T47D (cell line): ENCODE measurements at regions not wholly inside any gene's neighbourhood (a gene's known extent, or its start where the extent isn't known, plus 50 kb on each side); places are given as distances from the start of the nearest gene placed in this dataset.

Experiments
- DNase-seq, 2 experiments: peaks; one replicate each; pipeline versions ENCODE4 v3.0.0 to v3.0.0-alpha.2; 2011 to 2012; ENCODE audit warnings: low read depth in 1 of 2, low spot score in 1 of 2
- JUND ChIP-seq: IDR thresholded peaks from 2 replicates; pipeline ENCODE4 v1.6.1; 2012; ENCODE audit warnings: low read depth
- in situ Hi-C: cut with HindIII; loops from 2 replicates; pipeline ENCODE4 v1.10.0; 2016; ENCODE audit warnings: low sequenced_read_pairs, low pct_unique_long_range_greater_than_20kb

DNA sequence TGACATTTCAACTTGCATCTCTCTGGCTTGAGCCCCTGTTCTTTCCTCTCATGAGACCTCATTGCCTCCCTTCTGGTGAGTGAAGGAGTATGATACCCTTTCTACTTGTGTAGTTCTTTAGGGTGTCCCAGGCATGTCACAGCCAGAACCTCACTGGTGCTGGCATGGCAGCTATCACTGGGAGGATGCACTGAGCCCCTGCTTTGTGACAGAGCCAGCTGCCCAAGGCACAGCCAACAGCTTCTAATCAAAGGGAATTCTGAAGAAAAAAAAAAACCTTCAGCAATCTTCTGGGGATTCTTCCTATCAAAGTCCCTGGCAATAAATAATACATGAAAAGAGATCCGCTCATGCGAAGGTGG lies 652.6 kb upstream of the KLF4 start:
- in situ Hi-C loops, result no loop called here
- TF ChIP-seq JUND, result no peak
- DNase-seq, result no peak

DNA sequence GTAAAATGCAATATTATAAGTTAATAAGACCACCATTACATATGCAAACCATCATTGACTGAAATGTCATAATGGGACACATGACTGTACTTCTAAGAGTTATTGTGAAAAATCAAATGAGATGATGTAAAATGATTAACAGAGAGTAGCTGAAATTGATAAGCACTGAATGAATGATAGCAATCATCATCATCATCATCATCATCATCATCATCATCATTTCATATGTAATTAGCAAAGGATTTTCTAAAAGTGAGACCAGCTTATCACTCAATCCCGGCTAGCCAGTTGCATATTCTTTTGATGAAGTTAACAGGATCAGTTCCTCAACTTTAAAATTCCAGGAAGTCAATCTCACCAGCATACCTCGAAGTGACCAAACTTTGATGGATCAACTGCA lies 650.3 kb upstream of the KLF4 start:
- TF ChIP-seq JUND, result no peak
- in situ Hi-C loops, result no loop called here
- no peak for DNase-seq

DNA sequence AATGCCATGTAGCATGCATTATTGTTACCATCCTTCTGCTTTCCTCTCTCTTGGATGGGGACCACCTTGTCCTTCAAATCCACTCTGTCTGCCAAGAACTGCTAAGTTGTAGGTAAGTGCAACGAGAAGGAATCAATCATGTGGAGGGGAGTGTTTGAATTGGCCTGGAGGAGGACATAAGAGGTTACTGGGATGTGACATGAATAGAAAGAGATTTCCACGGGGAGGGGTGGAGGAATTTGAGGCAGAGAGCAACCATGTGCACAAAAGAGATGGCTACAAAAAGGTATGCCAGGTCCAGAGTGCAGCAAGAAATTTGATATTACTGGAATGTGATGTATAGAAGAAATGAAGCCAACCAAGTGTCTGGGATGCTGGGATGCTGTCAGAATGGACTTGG lies 648.9 kb upstream of the KLF4 start:
- no peak for TF ChIP-seq JUND
- in situ Hi-C loops, result no loop called here
- DNase-seq, result no peak

DNA sequence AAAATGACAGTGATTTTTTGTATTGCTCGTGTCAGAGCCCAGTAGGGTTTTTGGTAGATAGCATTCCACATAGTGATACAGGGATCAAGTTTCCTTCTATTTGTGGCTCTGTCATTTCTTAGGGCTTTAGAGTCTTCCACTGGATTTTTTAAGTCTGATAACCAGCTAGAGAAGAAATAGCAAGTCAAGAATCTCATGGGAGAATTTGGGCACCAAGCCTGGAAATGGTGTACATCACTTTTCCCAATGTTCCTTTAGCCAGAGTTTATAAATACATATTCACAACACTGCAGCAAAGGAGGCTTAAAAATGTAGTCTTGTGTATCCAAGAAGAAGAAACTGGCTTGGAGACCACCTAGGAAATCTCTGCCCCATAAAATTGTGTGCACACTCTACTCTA lies 647.1 kb upstream of the KLF4 start:
- TF ChIP-seq JUND, result no peak

DNA sequence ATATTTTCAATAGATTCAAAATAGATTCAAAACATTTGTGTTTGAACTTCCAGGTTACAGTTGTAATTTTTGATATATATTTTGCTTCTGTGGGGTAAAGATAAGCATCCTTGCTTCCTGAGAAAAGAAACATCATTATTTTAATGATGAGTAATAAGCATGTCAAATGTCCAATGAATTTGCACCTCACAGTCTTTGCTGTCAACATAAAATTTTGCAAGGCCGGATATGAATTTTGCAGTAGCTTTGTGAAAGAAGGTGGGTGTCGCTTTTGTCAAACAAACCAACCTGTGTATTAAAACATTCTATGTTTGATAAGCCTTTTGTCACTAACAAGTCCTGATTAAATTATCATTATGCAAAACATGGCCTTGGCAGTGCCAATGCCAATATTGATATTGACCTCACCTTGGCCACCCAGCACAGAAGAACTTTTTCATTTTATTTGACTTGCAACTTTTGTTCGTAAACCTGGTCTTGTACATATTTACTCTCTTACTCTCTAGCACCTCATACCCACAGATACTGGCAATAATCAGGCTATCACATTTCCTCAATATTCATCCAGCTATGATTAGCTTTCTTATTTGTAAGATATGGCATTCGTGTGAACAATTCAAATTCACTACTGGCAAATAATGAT lies 645.0 kb upstream of the KLF4 start:
- TF ChIP-seq JUND, result no peak
- DNase-seq, result no peak
- in situ Hi-C loops, result no loop called here

More for the DNA sequence above, 647.1 kb upstream of the KLF4 start:
- in situ Hi-C loops, result no loop called here
- DNase-seq, result no peak

DNA sequence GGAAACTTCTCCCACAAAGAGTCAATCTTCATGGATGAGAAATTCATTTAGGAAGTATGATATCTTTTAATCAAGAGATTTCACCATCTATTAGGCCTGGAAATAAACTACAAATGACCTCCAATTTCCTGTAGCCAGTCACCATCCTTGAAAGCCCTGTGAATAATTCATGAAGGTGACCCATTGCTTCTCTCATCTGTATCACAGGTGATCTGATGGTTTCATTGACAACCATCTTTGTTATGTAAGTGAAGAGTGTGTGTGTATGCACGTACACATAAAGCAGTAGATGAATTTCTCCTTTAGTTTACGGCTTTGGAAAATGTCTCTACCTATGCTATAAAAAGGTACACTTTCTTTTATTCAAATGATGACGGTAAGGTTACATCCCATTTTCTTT lies 644.1 kb upstream of the KLF4 start:
- no peak for TF ChIP-seq JUND
- DNase-seq, result no peak
- in situ Hi-C loops, result no loop called here

DNA sequence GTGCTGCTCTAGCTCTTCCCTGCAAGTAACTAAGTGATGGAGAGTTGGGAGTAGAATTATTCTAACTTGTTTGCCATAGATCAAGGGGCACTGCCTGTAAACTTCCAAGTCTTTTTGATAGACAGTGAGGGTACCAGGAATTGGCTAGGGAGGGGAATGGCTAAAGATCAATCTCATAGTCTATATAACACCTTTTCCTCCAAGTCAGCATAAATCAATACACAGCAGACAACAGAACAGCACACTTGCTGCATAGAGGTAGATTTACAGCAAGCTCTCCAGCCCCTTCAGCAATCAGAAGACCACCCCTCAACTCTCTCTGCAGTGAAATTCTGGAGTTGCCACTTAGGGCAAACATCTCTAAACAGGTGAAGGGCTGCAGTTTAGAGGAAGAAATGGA lies 643.5 kb upstream of the KLF4 start:
- DNase-seq, result no peak
- TF ChIP-seq JUND, result no peak
- in situ Hi-C loops, result no loop called here

DNA sequence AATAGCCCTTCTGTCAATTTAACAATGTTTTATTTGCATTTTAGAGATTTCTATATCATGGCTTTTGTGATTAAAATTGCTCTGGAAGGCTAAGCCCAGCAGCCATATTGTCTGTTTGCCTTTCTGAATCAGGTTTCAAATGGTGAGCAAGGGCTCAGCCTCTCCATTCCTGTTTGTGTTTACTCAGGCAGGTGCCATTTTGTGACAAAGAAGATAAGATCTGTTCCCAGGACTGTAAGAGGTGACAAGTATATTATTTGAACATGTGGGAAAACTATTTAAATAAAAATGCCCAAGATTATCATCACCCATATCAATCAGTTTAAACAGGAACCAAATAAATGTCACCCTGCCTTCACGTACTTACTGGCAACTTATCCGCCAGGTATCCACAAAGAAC lies 641.3 kb upstream of the KLF4 start:
- peak; percentile 19; the same call in 1 of the 2 replicates for TF ChIP-seq JUND
- in situ Hi-C loops, result no loop called here
- peak; percentile 11 to 91 for DNase-seq

DNA sequence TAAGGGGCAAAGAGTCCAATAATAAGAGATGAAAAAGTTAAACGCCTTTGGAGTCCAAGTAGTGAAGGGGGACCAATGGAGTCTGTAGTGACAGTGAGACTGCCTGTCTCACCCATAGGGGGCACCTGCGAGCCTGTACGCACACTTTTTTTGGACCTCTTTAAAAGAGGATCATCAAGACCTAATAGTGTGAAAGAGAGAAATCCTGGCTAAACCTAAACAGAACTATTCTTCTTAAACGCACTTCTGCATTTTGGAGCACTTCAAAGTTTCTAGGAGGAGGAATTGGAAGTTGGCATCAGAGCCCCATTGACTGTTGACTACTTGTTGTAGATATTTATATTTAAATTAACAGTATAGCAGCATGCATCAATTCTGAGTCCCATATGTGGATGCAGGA lies 636.1 kb upstream of the KLF4 start:
- DNase-seq, result peak in 1 of 2 experiments; percentile 42
- in situ Hi-C loops, result no loop called here
- TF ChIP-seq JUND, result no peak

DNA sequence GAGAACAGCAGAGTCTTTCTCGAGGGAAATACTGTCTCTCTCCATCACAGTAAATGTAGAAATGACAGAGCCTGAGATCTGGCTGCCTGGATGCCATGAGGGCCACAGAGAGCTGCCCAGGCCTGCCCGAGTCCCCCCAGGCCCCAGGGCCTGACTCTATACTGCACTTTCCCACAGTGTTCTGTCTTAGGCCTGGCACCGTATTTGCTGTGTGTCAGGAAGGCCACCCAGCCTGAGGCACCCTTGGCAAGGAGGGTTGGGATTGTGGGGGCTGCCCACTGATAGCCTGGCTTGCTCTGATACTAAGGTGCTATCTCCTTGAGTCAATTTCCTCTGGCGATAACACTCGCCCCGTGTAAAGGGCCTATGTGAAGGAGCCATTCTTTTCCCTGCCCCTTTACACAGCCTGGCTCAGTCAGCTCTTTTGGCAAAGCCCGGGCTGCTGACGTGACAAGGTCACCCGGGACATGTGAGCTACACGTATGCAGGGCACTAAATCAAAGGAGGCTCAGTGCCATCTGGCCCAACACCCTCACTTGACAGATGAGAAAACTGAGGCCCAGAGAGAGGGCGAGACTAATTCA lies 630.1 kb upstream of the KLF4 start:
- in situ Hi-C loops, result no loop called here
- TF ChIP-seq JUND, result no peak
- DNase-seq, result no peak

DNA sequence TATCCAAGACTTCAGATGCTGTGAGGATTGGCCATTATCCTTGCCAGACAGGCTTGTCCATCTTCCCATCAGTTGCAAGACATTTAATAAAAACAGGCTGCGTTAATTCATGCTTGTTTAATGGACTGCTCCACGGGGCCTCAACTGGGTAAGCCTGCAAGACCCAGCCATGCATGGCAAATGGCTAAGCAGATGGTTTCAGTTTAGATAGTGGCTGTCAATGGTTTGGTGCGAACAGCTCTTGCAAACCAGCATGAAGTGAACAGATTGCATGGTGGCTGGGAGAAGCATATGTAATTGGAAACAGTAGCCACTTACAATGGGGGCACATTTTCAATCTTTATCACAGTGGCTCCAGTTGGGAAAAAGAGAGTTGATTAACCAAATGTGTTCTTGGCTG lies 628.2 kb upstream of the KLF4 start:
- DNase-seq, result no peak
- in situ Hi-C loops, result no loop called here
- no peak for TF ChIP-seq JUND

DNA sequence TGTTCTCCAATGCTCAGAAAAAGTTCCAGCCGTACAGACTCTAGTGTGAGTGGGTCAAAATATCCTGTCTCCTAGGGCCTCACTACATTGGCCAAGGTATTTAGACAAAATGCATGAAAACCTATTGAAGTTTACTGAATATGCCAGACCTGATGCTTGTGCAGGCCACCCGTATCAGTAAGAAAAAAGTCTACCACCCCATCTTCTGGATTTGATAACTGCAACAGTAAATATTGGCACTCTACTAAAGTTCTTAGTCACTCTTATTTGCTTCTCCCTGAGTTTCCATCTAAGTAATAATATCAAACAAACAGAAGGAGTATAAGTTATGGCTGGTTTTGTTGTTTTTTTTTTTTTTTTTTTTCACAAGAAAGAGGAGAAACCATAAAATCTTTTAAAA lies 627.7 kb upstream of the KLF4 start:
- TF ChIP-seq JUND, result no peak
- no peak for DNase-seq
- in situ Hi-C loops, result no loop called here

DNA sequence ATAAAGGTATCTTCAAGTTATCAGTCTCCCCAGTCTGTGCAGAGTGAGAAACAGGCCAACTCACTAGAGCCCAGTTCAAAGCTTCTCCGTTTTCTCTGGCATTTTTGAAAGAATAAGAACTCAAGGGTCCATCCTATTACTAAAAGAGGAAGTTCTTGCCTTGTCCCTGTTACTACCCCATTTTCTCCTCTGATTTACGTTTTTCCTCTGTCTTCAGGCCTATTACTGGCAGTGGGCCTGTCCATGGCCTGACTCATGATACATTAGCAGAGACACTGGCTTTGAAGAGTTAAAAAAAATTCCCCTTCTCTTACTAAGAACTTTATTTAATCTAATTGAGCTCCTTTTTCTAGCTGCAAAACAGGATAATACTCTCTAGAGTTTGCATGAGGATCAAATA lies 624.0 kb upstream of the KLF4 start:
- no peak for DNase-seq
- no peak for TF ChIP-seq JUND
- in situ Hi-C loops, result no loop called here
